Tibial nerve (tissue), 4 donors: ENCODE measurements at regions not wholly inside any gene's neighbourhood (a gene's known extent, or its start where the extent isn't known, plus 50 kb on each side); places are given as distances from the start of the nearest gene placed in this dataset.
"Not testable (repeated sequence)": the region's sequence is repeated elsewhere in the genome, so short reads cannot be mapped to it uniquely, and the experiment has no call there.

ENCODE experiments used
- DNase-seq, 2 donors: peaks; one replicate each; pipeline ENCODE4 v3.0.0-alpha.2; 2019; ENCODE audit warnings: low spot score in 2 of 2
- H3K27ac ChIP-seq, 4 donors: fragments of 200-600 bp; sonication (generic) in 3 of 4; one replicate each; pipeline ENCODE4 v1.5.1; 2017 to 2019; ENCODE audit warnings: mild to moderate bottlenecking in 1 of 4
- H3K27me3 ChIP-seq, 2 donors: fragments of 200-600 bp; sonication (generic) in 1 of 2; one replicate each; pipeline versions ENCODE4 v1.5.1 to v1.6.0; 2017 to 2019
- H3K36me3 ChIP-seq, 3 donors: fragments of 200-600 bp; sonication (generic); one replicate each; pipeline ENCODE4 v1.5.1; 2018 to 2019
- H3K4me1 ChIP-seq, 4 donors: fragments of 200-600 bp; sonication (generic) in 3 of 4; one replicate each; pipeline ENCODE4 v1.5.1; 2017 to 2019
- H3K4me3 ChIP-seq, 4 donors: fragments of 200-600 bp; sonication (generic) in 3 of 4; one replicate each; pipeline ENCODE4 v1.5.1; 2017 to 2019; ENCODE audit warnings: mild to moderate bottlenecking in 1 of 4, moderate library complexity in 1 of 4
- H3K9me3 ChIP-seq, 4 donors: fragments of 200-600 bp; sonication (generic) in 3 of 4; one replicate each; pipeline ENCODE4 v1.5.1; 2017 to 2019
- EP300 ChIP-seq, 2 donors: sonication (generic); formaldehyde crosslinking; IDR thresholded peaks; one replicate each; pipeline ENCODE4 v1.6.1; 2017; ENCODE audit warnings: antibody characterized with exemption in 2 of 2, mild to moderate bottlenecking in 1 of 2
- POLR2A ChIP-seq, 2 donors: fragments of 450-650 bp; IDR thresholded peaks; one replicate each; pipeline ENCODE4 v1.6.1; 2017; ENCODE audit warnings: antibody characterized with exemption in 2 of 2, mild to moderate bottlenecking in 2 of 2, moderate library complexity in 2 of 2
- WGBS, 2 donors: methylation state at CpG; one replicate each; pipeline ENCODE4 v1.1.5; 2018; 5-methylcytosine and 5-hydroxymethylcytosine counted together
- TF ChIP-seq, protein P1 (sequence below), 5 experiments: fragments of 200-600 bp in 3 of 5; fragments of 450-650 bp in 2 of 5; sonication (generic) in 3 of 5; IDR thresholded peaks; one replicate each; pipeline ENCODE4 v1.5.1; 2016 to 2019; ENCODE audit warnings: antibody characterized with exemption in 5 of 5, mild to moderate bottlenecking in 3 of 5, moderate library complexity in 2 of 5

DNA sequence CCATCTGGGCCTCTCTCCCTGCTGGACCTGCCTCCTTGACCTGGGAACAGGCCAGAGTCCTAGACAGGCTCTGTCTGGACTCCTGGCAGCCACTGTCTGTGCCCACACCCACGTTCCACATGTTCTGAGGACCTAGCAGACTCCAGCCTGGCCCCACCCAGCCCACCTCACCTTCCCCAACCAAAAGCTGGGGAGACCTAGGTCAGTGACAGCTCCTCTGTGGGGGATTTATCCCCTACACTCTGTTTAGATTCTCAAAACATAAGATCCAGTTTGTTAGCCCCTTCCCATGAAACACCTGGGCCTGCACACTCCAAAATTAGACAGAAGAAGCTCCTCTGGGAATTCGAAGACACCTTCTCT is 59.8 kb upstream of the ADAMTS2 start:
- Histone ChIP-seq H3K4me1 (peaks cover 0 to 18% (median 0%) of the 10 kb centered on the region in 4 donors), H3K4me3 (no peak overlapping the region), H3K9me3 (peaks cover 0 to 16% (median 0%) of the 10 kb centered on the region in 4 donors), H3K27ac (no peak overlapping the region), H3K36me3 (no peaks in the 10 kb centered on the region), H3K27me3 (no peaks in the 10 kb centered on the region)
- TF ChIP-seq, protein P1, sequence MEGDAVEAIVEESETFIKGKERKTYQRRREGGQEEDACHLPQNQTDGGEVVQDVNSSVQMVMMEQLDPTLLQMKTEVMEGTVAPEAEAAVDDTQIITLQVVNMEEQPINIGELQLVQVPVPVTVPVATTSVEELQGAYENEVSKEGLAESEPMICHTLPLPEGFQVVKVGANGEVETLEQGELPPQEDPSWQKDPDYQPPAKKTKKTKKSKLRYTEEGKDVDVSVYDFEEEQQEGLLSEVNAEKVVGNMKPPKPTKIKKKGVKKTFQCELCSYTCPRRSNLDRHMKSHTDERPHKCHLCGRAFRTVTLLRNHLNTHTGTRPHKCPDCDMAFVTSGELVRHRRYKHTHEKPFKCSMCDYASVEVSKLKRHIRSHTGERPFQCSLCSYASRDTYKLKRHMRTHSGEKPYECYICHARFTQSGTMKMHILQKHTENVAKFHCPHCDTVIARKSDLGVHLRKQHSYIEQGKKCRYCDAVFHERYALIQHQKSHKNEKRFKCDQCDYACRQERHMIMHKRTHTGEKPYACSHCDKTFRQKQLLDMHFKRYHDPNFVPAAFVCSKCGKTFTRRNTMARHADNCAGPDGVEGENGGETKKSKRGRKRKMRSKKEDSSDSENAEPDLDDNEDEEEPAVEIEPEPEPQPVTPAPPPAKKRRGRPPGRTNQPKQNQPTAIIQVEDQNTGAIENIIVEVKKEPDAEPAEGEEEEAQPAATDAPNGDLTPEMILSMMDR (IDR thresholded peaks at IDR 0.05), result no peak
- no peak for TF ChIP-seq POLR2A (IDR thresholded peaks at IDR 0.05)
- no peak for TF ChIP-seq EP300 (IDR thresholded peaks at IDR 0.05)
- 78 to 95% methylated on average over 2 of the region's 2 CpGs for WGBS, 2 donors
- no peak for DNase-seq

DNA sequence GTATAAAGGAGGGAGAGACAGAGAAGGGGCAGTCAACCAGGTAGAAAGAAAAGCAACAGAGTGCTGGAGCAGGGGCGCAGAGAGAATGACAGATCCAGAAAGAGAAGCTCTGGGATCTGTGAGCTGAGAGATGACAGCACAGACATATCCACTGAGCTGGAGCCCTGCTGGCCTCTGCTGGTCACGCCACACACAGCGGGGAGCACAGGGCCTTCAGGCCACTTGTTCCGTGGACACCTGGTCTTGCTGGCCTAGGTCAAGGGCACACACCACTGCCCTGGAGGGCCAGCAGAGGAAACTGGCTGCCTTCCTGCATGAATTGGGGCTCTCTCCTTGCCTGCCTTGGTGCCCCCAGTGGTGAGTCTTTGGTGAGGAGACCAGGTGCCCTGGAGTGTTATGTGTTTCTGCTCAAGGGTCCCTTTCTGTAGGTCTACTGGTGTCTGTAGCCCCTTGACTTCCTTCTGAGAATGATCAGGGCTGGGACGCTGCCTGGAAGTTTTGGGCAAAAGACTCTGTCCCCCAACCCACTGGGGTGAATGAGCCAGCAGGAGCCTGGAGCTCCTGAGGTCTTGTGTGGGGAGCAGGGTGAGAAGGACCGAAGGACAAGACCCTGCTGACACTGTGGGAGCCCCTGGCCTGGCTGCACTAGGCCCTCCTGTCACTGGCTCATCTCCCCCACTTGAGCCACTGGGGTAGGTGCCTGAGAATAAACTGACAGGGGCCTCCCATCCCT is 59.2 kb upstream of the ADAMTS2 start:
- peaks cover 0 to 21% (median 0%) of the 10 kb centered on the region in 4 donors for H3K9me3 ChIP-seq
- no peak for DNase-seq
- TF ChIP-seq EP300 (IDR thresholded peaks at IDR 0.05), result no peak
- TF ChIP-seq, protein P1 (IDR thresholded peaks at IDR 0.05), result peak in 2 of 5 experiments; percentile 19 to 25
- H3K27me3 ChIP-seq, result no peaks in the 10 kb centered on the region
- H3K27ac ChIP-seq, result no peak overlapping the region
- H3K4me1 ChIP-seq, result peaks cover 0 to 18% (median 0%) of the 10 kb centered on the region in 4 donors
- no peak overlapping the region for H3K4me3 ChIP-seq
- no peaks in the 10 kb centered on the region for H3K36me3 ChIP-seq
- 84 to 89% methylated on average over 5 to 6 of the region's 6 CpGs for WGBS, 2 donors

DNA sequence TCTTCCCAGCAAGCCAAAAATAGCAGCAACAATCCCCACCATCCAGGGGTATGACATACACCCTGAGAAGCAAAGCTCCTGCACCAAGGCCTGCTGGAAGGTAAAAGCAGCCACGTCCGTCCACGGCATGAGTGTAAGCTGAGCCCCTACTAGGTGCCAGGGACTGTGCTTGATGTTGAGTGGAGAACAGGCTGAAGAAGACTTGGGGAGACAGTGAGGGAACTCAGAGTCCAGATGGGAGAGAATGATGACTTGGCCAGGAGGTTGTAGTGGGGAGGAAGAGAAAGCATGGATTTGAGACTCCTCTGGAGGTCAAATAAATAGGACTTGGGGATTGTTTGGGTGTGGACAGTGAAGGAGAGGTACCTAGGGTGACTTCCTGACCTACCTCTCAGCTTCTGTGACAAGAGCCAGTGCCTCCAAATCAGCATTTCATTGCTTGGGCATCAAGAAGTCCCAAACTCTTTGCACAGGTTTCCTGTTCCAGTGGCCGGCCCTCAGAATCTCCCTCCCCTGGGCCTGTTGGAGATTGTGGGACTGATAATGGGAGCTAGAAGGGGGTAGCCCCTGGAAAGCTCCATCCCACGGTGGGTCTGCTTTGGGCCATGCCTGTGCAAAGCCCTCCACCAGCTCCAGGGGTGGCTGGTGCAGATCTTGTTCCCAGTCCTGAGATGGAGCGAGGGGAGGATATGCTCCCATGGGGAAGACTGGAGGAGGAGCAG is 58.3 kb upstream of the ADAMTS2 start:
- Histone ChIP-seq H3K36me3 (no peaks in the 10 kb centered on the region), H3K27ac (no peak overlapping the region), H3K4me1 (peaks cover 0 to 18% (median 0%) of the 10 kb centered on the region in 4 donors), H3K9me3 (peaks cover 0 to 30% (median 0%) of the 10 kb centered on the region in 4 donors), H3K4me3 (no peak overlapping the region), H3K27me3 (no peaks in the 10 kb centered on the region)
- TF ChIP-seq, protein P1 (IDR thresholded peaks at IDR 0.05), result no peak
- TF ChIP-seq EP300 (IDR thresholded peaks at IDR 0.05) (no peak), POLR2A (IDR thresholded peaks at IDR 0.05) (no peak)
- DNase-seq, result no peak
- 76 to 94% methylated on average over 6 of the region's 6 CpGs for WGBS, 2 donors

DNA sequence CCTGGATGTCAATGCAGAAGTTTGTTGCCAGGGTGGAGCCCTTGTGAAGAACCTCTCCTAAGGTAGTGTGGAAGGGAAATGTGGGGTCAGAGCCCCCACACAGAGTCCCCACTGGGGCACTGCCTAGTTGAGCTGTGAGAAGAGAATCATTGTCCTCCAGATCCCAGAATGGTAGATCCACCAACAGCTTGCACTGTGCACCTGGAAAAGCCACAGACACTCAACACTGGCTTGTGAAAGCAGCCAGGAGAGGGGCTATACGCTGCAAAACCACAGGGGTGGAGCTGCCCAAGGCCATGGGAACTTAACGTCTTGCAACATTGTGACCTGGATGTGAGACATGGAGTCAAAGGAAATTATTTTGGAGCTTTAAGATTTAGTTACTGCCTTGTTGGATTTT is 55.2 kb upstream of the ADAMTS2 start:
- peaks cover 0 to 32% (median 0%) of the 10 kb centered on the region in 4 donors for H3K9me3 ChIP-seq
- H3K27ac ChIP-seq, DNase-seq, H3K4me1 ChIP-seq, H3K4me3 ChIP-seq, H3K27me3 ChIP-seq, H3K36me3 ChIP-seq: not testable (repeated sequence)
- WGBS, 2 donors, result 55 to 73% methylated on average over 2 of the region's 2 CpGs

DNA sequence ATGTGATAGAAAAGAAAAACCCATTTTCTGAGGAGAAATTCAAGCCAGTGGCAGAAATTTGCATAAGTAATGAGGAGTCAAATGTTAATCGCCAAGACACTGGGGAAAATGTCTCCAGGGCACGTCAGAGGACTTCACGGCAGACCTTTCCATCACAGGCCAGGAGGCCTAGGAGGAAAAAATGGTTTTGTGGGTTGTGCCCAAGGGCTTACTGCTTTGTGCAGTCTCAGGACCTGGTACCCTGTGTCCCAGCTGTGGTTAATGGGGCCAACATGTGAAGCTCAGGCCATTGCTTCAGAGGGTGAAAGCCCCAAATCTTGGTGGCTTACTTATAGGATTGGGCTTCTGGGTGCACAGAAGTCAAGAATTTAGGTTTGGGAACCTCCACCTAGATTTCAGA is 54.8 kb upstream of the ADAMTS2 start:
- Histone ChIP-seq H3K27me3 (no peaks in the 10 kb centered on the region), H3K4me1 (no peaks in the 10 kb centered on the region), H3K4me3 (no peak overlapping the region), H3K27ac (no peak overlapping the region), H3K9me3 (peaks cover 0 to 32% (median 0%) of the 10 kb centered on the region in 4 donors), H3K36me3 (no peaks in the 10 kb centered on the region)
- DNase-seq, result no peak
- 56 to 66% methylated on average over 3 of the region's 3 CpGs for WGBS, 2 donors
- TF ChIP-seq EP300 (IDR thresholded peaks at IDR 0.05) (no peak), POLR2A (IDR thresholded peaks at IDR 0.05) (no peak)
- TF ChIP-seq, protein P1 (IDR thresholded peaks at IDR 0.05), result no peak

DNA sequence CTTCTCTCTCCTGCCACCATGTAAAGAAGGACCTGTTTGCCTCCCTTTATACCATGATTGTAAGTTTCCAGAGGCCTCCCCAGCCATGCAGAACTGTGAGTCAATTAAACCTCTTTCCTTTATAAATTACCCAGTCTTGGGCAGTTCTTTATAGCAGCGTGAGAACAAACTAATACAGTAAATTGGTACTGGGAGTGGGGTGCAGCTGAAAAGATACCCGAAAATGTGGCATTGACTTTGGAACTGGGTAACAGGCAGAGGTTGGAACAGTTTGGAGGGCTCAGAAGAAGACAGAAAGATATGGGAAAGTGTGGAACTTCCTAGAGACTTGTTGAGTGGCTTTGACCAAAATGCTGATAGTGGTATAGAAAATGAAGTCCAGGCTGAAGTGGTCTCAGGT is 54.1 kb upstream of the ADAMTS2 start:
- H3K4me1 ChIP-seq, DNase-seq, H3K27me3 ChIP-seq, H3K36me3 ChIP-seq, H3K4me3 ChIP-seq, H3K27ac ChIP-seq: not testable (repeated sequence)
- H3K9me3 ChIP-seq, result peaks cover 0 to 37% (median 0%) of the 10 kb centered on the region in 4 donors
- 89 to 97% methylated on average over 2 of the region's 2 CpGs for WGBS, 2 donors
